Thyroid gland (tissue), 4 donors: ENCODE measurements at regions not wholly inside any gene's neighbourhood (a gene's known extent, or its start where the extent isn't known, plus 50 kb on each side); places are given as distances from the start of the nearest gene placed in this dataset.
"Not testable (repeated sequence)": the region's sequence is repeated elsewhere in the genome, so short reads cannot be mapped to it uniquely, and the experiment has no call there.

ENCODE experiments used
- POLR2A ChIP-seq, 2 donors: fragments of 450-650 bp; IDR thresholded peaks; one replicate each; pipeline ENCODE4 v1.6.1; 2017; ENCODE audit warnings: antibody characterized with exemption in 2 of 2, mild to moderate bottlenecking in 2 of 2, moderate library complexity in 1 of 2
- TF ChIP-seq, protein P1 (sequence below), 6 experiments: fragments of 200-600 bp in 3 of 6; fragments of 450-650 bp in 3 of 6; sonication (generic) in 3 of 6; IDR thresholded peaks; one replicate each; pipeline ENCODE4 v1.5.1; 2016 to 2019; ENCODE audit warnings: antibody characterized with exemption in 6 of 6, mild to moderate bottlenecking in 2 of 6, inconsistent platforms in 1 of 6, moderate library complexity in 1 of 6

DNA sequence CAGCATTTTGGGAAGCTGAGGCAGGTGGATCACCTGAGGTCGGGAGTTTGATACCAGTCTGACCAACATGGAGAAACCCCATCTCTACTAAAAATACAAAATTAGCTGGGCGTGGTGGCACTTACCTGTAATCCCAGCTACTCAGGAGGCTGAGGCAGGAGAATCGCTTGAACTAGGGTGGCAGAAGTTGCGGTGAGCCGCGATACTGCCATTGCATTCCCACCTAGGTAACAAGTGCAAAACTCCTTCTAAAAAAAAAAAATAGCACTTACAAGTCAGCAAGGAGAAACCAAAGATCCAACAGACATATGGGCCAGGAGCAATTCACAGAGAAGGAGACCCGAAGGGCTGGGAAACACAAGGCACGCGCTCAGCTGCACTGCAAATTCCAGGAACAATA is 3951.3 kb upstream of the OR11H1 start:
- TF ChIP-seq, protein P1, sequence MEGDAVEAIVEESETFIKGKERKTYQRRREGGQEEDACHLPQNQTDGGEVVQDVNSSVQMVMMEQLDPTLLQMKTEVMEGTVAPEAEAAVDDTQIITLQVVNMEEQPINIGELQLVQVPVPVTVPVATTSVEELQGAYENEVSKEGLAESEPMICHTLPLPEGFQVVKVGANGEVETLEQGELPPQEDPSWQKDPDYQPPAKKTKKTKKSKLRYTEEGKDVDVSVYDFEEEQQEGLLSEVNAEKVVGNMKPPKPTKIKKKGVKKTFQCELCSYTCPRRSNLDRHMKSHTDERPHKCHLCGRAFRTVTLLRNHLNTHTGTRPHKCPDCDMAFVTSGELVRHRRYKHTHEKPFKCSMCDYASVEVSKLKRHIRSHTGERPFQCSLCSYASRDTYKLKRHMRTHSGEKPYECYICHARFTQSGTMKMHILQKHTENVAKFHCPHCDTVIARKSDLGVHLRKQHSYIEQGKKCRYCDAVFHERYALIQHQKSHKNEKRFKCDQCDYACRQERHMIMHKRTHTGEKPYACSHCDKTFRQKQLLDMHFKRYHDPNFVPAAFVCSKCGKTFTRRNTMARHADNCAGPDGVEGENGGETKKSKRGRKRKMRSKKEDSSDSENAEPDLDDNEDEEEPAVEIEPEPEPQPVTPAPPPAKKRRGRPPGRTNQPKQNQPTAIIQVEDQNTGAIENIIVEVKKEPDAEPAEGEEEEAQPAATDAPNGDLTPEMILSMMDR (IDR thresholded peaks at IDR 0.05): not testable (repeated sequence)
- not testable (repeated sequence) for TF ChIP-seq POLR2A (IDR thresholded peaks at IDR 0.05)
